H1 (cell line): ENCODE measurements at regions not wholly inside any gene's neighbourhood (a gene's known extent, or its start where the extent isn't known, plus 50 kb on each side); places are given as distances from the start of the nearest gene placed in this dataset.

ENCODE experiments used
- RXRA ChIP-seq: IDR thresholded peaks from 2 replicates; pipeline ENCODE4 v1.6.1; 2011; ENCODE audit warnings: low read depth, mild to moderate bottlenecking, low read length, moderate library complexity; ENCODE audit not compliant: insufficient read depth
- TF ChIP-seq, protein P1 (sequence below), 3 experiments: IDR thresholded peaks; 1 replicate in 2 of 3; 2 replicates in 1 of 3; pipeline versions ENCODE4 v1.5.1 to v1.6.1; 2011; ENCODE audit warnings: low read length in 3 of 3, mild to moderate bottlenecking in 3 of 3, inconsistent platforms in 2 of 3, low read depth in 1 of 3, moderate library complexity in 1 of 3; ENCODE audit not compliant: insufficient read depth in 1 of 3; ENCODE audit errors: control extremely low read depth in 1 of 3

DNA sequence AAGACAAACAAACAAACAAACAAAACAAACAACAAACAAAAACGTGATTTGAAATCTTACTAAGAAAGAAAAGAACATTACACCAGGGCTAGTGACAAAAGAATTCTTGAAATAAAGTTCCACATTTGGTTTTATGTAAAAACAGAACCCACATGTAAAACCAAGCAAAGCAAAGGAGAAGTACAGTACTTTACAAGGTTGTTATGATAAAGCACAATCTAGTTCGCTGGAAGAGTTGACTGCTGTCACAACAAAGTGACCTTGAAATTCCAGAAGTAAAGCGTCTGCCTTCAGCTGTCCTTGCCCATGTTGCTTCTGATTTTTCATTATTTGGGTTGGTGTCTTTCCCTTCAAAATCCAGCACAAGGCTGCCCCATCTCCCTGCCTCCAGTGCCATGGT, 94.8 kb upstream of the CYRIA start:
- TF ChIP-seq, protein P1, sequence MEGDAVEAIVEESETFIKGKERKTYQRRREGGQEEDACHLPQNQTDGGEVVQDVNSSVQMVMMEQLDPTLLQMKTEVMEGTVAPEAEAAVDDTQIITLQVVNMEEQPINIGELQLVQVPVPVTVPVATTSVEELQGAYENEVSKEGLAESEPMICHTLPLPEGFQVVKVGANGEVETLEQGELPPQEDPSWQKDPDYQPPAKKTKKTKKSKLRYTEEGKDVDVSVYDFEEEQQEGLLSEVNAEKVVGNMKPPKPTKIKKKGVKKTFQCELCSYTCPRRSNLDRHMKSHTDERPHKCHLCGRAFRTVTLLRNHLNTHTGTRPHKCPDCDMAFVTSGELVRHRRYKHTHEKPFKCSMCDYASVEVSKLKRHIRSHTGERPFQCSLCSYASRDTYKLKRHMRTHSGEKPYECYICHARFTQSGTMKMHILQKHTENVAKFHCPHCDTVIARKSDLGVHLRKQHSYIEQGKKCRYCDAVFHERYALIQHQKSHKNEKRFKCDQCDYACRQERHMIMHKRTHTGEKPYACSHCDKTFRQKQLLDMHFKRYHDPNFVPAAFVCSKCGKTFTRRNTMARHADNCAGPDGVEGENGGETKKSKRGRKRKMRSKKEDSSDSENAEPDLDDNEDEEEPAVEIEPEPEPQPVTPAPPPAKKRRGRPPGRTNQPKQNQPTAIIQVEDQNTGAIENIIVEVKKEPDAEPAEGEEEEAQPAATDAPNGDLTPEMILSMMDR (IDR thresholded peaks at IDR 0.05; ENCODE audit: control extremely low read depth in 1 of 3, insufficient read depth in 1 of 3, low read depth in 1 of 3, low read length in 3 of 3): no peak
- TF ChIP-seq RXRA: no peak
